ENCODE measurements at regions not wholly inside any gene's neighbourhood (a gene's known extent, or its start where the extent isn't known, plus 50 kb on each side); places are given as distances from the start of the nearest gene placed in this dataset.

- TF ChIP-seq, protein P1, sequence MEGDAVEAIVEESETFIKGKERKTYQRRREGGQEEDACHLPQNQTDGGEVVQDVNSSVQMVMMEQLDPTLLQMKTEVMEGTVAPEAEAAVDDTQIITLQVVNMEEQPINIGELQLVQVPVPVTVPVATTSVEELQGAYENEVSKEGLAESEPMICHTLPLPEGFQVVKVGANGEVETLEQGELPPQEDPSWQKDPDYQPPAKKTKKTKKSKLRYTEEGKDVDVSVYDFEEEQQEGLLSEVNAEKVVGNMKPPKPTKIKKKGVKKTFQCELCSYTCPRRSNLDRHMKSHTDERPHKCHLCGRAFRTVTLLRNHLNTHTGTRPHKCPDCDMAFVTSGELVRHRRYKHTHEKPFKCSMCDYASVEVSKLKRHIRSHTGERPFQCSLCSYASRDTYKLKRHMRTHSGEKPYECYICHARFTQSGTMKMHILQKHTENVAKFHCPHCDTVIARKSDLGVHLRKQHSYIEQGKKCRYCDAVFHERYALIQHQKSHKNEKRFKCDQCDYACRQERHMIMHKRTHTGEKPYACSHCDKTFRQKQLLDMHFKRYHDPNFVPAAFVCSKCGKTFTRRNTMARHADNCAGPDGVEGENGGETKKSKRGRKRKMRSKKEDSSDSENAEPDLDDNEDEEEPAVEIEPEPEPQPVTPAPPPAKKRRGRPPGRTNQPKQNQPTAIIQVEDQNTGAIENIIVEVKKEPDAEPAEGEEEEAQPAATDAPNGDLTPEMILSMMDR (IDR thresholded peaks at IDR 0.05; ENCODE audit: extremely low read depth, missing control alignments), result no peak
- DNase-seq (ENCODE audit: low spot score), result no peak
Measured at GRCh38 chr10:105698592-105698991, 1057.5 kb downstream of the SORCS3 start.

DNA sequence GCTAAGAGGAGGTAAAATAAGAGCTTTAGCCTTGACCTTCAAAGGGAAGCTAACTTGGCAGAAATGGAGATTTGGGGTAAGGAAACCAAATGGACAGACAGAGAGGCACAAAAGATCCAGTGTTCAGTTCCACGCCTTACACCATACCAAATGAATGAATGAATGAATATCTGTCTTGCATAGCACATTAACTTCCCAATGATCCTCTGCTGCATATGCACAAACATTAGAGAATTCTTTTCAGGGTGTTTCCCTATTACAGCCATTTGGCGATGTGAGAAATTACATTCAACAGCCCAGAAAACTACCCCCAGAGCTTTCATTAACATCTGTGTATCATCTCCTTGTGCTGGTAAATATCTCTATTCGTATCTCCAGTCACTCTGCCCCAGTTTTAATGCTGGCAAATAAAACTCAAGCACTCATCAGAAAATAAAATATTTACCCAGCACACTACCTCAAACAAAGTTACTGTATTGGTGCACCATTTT is 1056.2 kb downstream of the SORCS3 start:
- no peak for DNase-seq (ENCODE audit: low spot score)
- TF ChIP-seq, protein P1 (IDR thresholded peaks at IDR 0.05; ENCODE audit: extremely low read depth, missing control alignments), result no peak

GRCh38 chr10:105691811-105692210 is 1050.7 kb downstream of the SORCS3 start:
- TF ChIP-seq, protein P1 (IDR thresholded peaks at IDR 0.05; ENCODE audit: extremely low read depth, missing control alignments), result no peak
- DNase-seq (ENCODE audit: low spot score), result no peak

- TF ChIP-seq, protein P1 (IDR thresholded peaks at IDR 0.05; ENCODE audit: extremely low read depth, missing control alignments), result no peak
- DNase-seq (ENCODE audit: low spot score), result no peak
Measured at GRCh38 chr10:105682911-105683310, 1041.8 kb downstream of the SORCS3 start.

DNA sequence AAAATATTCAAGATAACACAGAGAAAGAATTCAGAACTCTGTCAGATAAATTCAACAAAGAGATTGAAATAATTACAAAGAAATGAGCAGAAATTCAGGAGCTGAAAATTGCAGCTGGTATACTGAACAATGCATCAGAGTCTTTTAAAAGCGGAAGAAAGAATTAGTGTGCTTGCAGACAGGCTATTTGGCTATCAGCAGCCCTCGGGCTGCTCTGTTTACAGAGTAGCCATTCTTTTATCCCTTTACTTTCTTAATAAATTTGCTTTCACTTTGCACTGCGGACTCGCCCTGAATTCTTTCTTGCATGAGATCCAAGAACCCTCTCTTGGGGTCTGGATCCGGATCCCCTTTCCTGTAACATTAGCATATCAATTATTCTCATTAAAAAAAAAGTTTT is 1040.0 kb downstream of the SORCS3 start:
- no peak for DNase-seq (ENCODE audit: low spot score)
- TF ChIP-seq, protein P1 (IDR thresholded peaks at IDR 0.05; ENCODE audit: extremely low read depth, missing control alignments), result no peak

GRCh38 chr10:105679781-105680180 is 1038.7 kb downstream of the SORCS3 start:
- no peak for DNase-seq (ENCODE audit: low spot score)

GRCh38 chr10:105675333-105675732 is 1034.2 kb downstream of the SORCS3 start:
- TF ChIP-seq, protein P1 (IDR thresholded peaks at IDR 0.05; ENCODE audit: extremely low read depth, missing control alignments), result no peak
- no peak for DNase-seq (ENCODE audit: low spot score)

More at GRCh38 chr10:105679781-105680180, 1038.7 kb downstream of the SORCS3 start:
- TF ChIP-seq, protein P1 (IDR thresholded peaks at IDR 0.05; ENCODE audit: extremely low read depth, missing control alignments), result no peak

All from GM20000 (cell line).